IMR-90 (cell line): ENCODE measurements at regions not wholly inside any gene's neighbourhood (a gene's known extent, or its start where the extent isn't known, plus 50 kb on each side); places are given as distances from the start of the nearest gene placed in this dataset.

Experiments used
- BHLHE40 ChIP-seq: fragments of 150-350 bp; IDR thresholded peaks from 2 replicates; pipeline ENCODE4 v1.6.1; 2016; ENCODE audit warnings: mild to moderate bottlenecking, low read depth, low read length
- CHD1 ChIP-seq: IDR thresholded peaks from 2 replicates; pipeline ENCODE4 v1.6.1; 2012; ENCODE audit warnings: low read depth, low read length, improper control_type of control experiment
- FOS ChIP-seq: fragments of 150-350 bp; IDR thresholded peaks from 2 replicates; pipeline ENCODE4 v1.6.1; 2016; ENCODE audit warnings: low read depth, low read length
- POLR2A ChIP-seq: IDR thresholded peaks from 2 replicates; pipeline ENCODE4 v1.6.1; 2012; ENCODE audit warnings: mild to moderate bottlenecking, low read depth, low read length
- RFX5 ChIP-seq: IDR thresholded peaks from 2 replicates; pipeline ENCODE4 v1.8.0; 2012; ENCODE audit warnings: low read depth, mild to moderate bottlenecking, low read length, moderate library complexity
- USF2 ChIP-seq: fragments of 150-350 bp; IDR thresholded peaks from 2 replicates; pipeline ENCODE4 v1.6.1; 2017; ENCODE audit warnings: mild to moderate bottlenecking, antibody characterized with exemption, low read length, low read depth
- TF ChIP-seq, protein P1 (sequence below): conservative IDR thresholded peaks from 2 replicates; pipeline ENCODE4 v1.5.1; 2012; ENCODE audit warnings: mild to moderate bottlenecking, low read depth, low read length, improper control_type of control experiment

DNA sequence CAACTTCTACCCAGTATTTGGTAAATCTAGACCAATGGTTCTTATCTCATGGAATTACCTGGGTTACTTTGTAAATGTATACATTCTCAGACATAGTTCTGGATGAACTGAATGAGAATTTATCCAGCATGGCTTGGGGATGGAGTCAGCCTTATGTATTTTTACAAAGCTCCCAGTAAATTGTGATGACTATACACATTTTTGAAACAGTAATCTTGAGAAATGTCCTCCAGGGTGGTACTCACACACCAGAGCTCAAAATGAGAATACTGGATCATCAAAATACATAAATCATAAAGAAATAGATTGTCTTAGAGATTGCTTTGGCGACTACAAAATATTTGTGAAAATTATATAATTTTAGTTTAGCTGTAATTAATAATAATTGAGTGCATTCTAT is 722.1 kb upstream of the DPPA4 start:
- TF ChIP-seq, protein P1, sequence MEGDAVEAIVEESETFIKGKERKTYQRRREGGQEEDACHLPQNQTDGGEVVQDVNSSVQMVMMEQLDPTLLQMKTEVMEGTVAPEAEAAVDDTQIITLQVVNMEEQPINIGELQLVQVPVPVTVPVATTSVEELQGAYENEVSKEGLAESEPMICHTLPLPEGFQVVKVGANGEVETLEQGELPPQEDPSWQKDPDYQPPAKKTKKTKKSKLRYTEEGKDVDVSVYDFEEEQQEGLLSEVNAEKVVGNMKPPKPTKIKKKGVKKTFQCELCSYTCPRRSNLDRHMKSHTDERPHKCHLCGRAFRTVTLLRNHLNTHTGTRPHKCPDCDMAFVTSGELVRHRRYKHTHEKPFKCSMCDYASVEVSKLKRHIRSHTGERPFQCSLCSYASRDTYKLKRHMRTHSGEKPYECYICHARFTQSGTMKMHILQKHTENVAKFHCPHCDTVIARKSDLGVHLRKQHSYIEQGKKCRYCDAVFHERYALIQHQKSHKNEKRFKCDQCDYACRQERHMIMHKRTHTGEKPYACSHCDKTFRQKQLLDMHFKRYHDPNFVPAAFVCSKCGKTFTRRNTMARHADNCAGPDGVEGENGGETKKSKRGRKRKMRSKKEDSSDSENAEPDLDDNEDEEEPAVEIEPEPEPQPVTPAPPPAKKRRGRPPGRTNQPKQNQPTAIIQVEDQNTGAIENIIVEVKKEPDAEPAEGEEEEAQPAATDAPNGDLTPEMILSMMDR: no peak
- TF ChIP-seq FOS (no peak), POLR2A (no peak), CHD1 (no peak), RFX5 (no peak), USF2 (no peak), BHLHE40 (no peak)
